Vagina (tissue), 2 donors: ENCODE measurements at regions not wholly inside any gene's neighbourhood (a gene's known extent, or its start where the extent isn't known, plus 50 kb on each side); places are given as distances from the start of the nearest gene placed in this dataset.

ENCODE experiments used
- DNase-seq, 2 donors: peaks; one replicate each; pipeline ENCODE4 v3.0.0-alpha.2; 2017; ENCODE audit errors: extremely low spot score in 2 of 2
- H3K27ac ChIP-seq: fragments of 200-600 bp; sonication (generic); one replicate; pipeline ENCODE4 v1.5.1; 2019
- H3K27me3 ChIP-seq: fragments of 200-600 bp; sonication (generic); one replicate; pipeline ENCODE4 v1.5.1; 2019
- H3K36me3 ChIP-seq, 2 donors: fragments of 200-600 bp; sonication (generic); one replicate each; pipeline ENCODE4 v1.5.1; 2017 to 2019
- H3K4me1 ChIP-seq: fragments of 200-600 bp; sonication (generic); one replicate; pipeline ENCODE4 v1.5.1; 2019
- H3K4me3 ChIP-seq, 2 donors: fragments of 200-600 bp; sonication (generic); 1 replicate in 1 of 2; 2 replicates in 1 of 2; pipeline ENCODE4 v1.5.1; 2016 to 2019
- H3K9me3 ChIP-seq: fragments of 200-600 bp; sonication (generic); one replicate; pipeline ENCODE4 v1.5.1; 2019
- CTCF ChIP-seq, 3 experiments: fragments of 450-650 bp in 2 of 3; fragments of 200-600 bp in 1 of 3; sonication (generic) in 1 of 3; IDR thresholded peaks; one replicate each; pipeline ENCODE4 v1.5.1; 2017 to 2019; ENCODE audit warnings: antibody characterized with exemption in 3 of 3, mild to moderate bottlenecking in 2 of 3, moderate library complexity in 2 of 3
- POLR2A ChIP-seq, 2 donors: fragments of 450-650 bp; IDR thresholded peaks; one replicate each; pipeline ENCODE4 v1.6.1; 2017; ENCODE audit warnings: antibody characterized with exemption in 2 of 2, mild to moderate bottlenecking in 2 of 2, moderate library complexity in 2 of 2
- POLR2AphosphoS5 ChIP-seq, 2 donors: sonication (generic); formaldehyde crosslinking; IDR thresholded peaks; one replicate each; pipeline ENCODE4 v1.9.0; 2017; ENCODE audit warnings: antibody characterized with exemption in 2 of 2, mild to moderate bottlenecking in 2 of 2, low read depth in 1 of 2; ENCODE audit not compliant: insufficient read depth in 1 of 2
- intact Hi-C: fragments of 100-400 bp; cut with DNase I; formaldehyde crosslinking; loops from one replicate; pipeline ENCODE4 v1.15.1; 2023

- intact Hi-C loops, result no loop called here
- TF ChIP-seq POLR2AphosphoS5 (IDR thresholded peaks at IDR 0.05; ENCODE audit: insufficient read depth in 1 of 2, low read depth in 1 of 2) (no peak), CTCF (IDR thresholded peaks at IDR 0.05) (no peak), POLR2A (IDR thresholded peaks at IDR 0.05) (no peak)
- H3K27me3 ChIP-seq, result no peaks in the 10 kb centered on the region
- H3K4me1 ChIP-seq, result no peaks in the 10 kb centered on the region
- no peaks in the 10 kb centered on the region for H3K36me3 ChIP-seq
- DNase-seq, result no peak
- no peak overlapping the region for H3K27ac ChIP-seq
- H3K4me3 ChIP-seq, result no peak overlapping the region
- H3K9me3 ChIP-seq, result no peaks in the 10 kb centered on the region
Observed at GRCh38 chr10:111926286-111926685, 257.3 kb downstream of the GPAM start.

- Histone ChIP-seq H3K4me1 (no peaks in the 10 kb centered on the region), H3K9me3 (no peaks in the 10 kb centered on the region), H3K27ac (no peak overlapping the region), H3K4me3 (no peak overlapping the region), H3K27me3 (no peaks in the 10 kb centered on the region), H3K36me3 (no peaks in the 10 kb centered on the region)
- intact Hi-C loops, result no loop called here
- DNase-seq, result no peak
- TF ChIP-seq POLR2AphosphoS5 (IDR thresholded peaks at IDR 0.05; ENCODE audit: insufficient read depth in 1 of 2, low read depth in 1 of 2) (no peak), POLR2A (IDR thresholded peaks at IDR 0.05) (no peak), CTCF (IDR thresholded peaks at IDR 0.05) (no peak)
Observed at GRCh38 chr10:111933937-111934336, 249.6 kb downstream of the GPAM start.

GRCh38 chr10:111934931-111935330, 248.6 kb downstream of the GPAM start:
- intact Hi-C loops, result no loop called here
- TF ChIP-seq POLR2A (IDR thresholded peaks at IDR 0.05), result no peak
- no peak for TF ChIP-seq POLR2AphosphoS5 (IDR thresholded peaks at IDR 0.05; ENCODE audit: insufficient read depth in 1 of 2, low read depth in 1 of 2)
- TF ChIP-seq CTCF (IDR thresholded peaks at IDR 0.05), result no peak
- no peaks in the 10 kb centered on the region for H3K9me3 ChIP-seq
- no peak overlapping the region for H3K27ac ChIP-seq
- DNase-seq, result no peak
- H3K36me3 ChIP-seq, result no peaks in the 10 kb centered on the region
- no peaks in the 10 kb centered on the region for H3K27me3 ChIP-seq
- no peaks in the 10 kb centered on the region for H3K4me1 ChIP-seq
- H3K4me3 ChIP-seq, result no peak overlapping the region

GRCh38 chr10:111936143-111936542, 247.4 kb downstream of the GPAM start:
- H3K27me3 ChIP-seq, result no peaks in the 10 kb centered on the region
- no peak for DNase-seq
- no peaks in the 10 kb centered on the region for H3K9me3 ChIP-seq
- H3K4me1 ChIP-seq, result no peaks in the 10 kb centered on the region
- intact Hi-C loops, result no loop called here
- H3K36me3 ChIP-seq, result no peaks in the 10 kb centered on the region
- no peak for TF ChIP-seq POLR2AphosphoS5 (IDR thresholded peaks at IDR 0.05; ENCODE audit: insufficient read depth in 1 of 2, low read depth in 1 of 2)
- TF ChIP-seq POLR2A (IDR thresholded peaks at IDR 0.05), result no peak
- no peak overlapping the region for H3K27ac ChIP-seq
- no peak overlapping the region for H3K4me3 ChIP-seq

- DNase-seq, result no peak
- intact Hi-C loops, result no loop called here
- Histone ChIP-seq H3K9me3 (no peaks in the 10 kb centered on the region), H3K27ac (no peak overlapping the region), H3K36me3 (no peaks in the 10 kb centered on the region), H3K27me3 (no peaks in the 10 kb centered on the region), H3K4me1 (no peaks in the 10 kb centered on the region), H3K4me3 (no peak overlapping the region)
- TF ChIP-seq POLR2AphosphoS5 (IDR thresholded peaks at IDR 0.05; ENCODE audit: insufficient read depth in 1 of 2, low read depth in 1 of 2) (no peak), CTCF (IDR thresholded peaks at IDR 0.05) (no peak), POLR2A (IDR thresholded peaks at IDR 0.05) (no peak)
Observed at GRCh38 chr10:111944331-111944730, 239.2 kb downstream of the GPAM start.

- no peak overlapping the region for H3K27ac ChIP-seq
- no peaks in the 10 kb centered on the region for H3K27me3 ChIP-seq
- TF ChIP-seq POLR2A (IDR thresholded peaks at IDR 0.05) (no peak), CTCF (IDR thresholded peaks at IDR 0.05) (no peak), POLR2AphosphoS5 (IDR thresholded peaks at IDR 0.05; ENCODE audit: insufficient read depth in 1 of 2, low read depth in 1 of 2) (no peak)
- no peak overlapping the region for H3K4me3 ChIP-seq
- H3K36me3 ChIP-seq, result no peaks in the 10 kb centered on the region
- no peaks in the 10 kb centered on the region for H3K4me1 ChIP-seq
- no peak for DNase-seq
- intact Hi-C loops, result no loop called here
- H3K9me3 ChIP-seq, result no peaks in the 10 kb centered on the region
Observed at GRCh38 chr10:111953949-111954348, 229.6 kb downstream of the GPAM start.
